GM19035 (cell line): ENCODE measurements at regions not wholly inside any gene's neighbourhood (a gene's known extent, or its start where the extent isn't known, plus 50 kb on each side); places are given as distances from the start of the nearest gene placed in this dataset.
A peak's percentile ranks its signal among the peaks of the same experiment; 100 is the strongest.

Experiments used
- ATAC-seq: cut with Tn5 transposase; IDR thresholded peaks from one replicate; pipeline ENCODE4 v1.9.1; 2021; ENCODE audit not compliant: unreplicated experiment

DNA sequence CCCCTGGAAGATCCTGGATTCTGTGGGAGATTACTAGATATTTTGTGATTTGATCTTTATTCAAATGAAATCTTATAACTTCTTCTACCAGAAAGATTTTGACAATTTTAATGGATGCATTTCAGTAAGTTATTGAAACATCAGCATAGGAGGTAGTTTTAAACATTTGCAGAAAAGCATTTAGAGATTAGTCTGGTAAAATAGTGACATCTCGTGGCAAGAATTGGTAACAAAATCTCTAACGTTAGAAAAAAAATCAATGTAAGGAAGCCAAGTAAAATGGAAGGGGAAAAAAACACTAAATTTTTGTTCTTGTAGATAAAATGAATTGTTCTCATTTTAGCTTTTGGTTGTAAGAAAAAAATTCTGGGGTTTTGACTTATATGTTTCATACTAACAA, 73.3 kb downstream of the TASL start:
- ATAC-seq: no peak

DNA sequence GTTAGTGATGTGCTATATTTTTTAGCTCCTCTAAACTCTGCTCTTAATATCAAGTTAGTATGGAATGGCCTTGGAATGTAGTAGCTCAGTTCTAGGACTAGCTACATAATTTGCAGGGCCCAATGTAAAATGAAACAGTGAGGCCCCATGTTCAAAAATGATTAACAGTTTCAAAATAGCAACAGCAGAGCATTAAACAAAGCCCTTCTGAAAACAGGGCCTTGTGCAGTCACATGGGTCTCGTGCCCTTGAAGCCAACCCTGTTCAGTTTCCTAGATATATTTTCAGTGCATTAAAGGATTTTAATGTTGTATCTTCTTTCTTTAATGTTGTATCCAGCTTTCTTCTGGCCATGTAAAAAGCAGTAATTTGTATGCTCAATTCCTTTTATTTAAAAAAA, 82.1 kb downstream of the TASL start:
- no peak for ATAC-seq

DNA sequence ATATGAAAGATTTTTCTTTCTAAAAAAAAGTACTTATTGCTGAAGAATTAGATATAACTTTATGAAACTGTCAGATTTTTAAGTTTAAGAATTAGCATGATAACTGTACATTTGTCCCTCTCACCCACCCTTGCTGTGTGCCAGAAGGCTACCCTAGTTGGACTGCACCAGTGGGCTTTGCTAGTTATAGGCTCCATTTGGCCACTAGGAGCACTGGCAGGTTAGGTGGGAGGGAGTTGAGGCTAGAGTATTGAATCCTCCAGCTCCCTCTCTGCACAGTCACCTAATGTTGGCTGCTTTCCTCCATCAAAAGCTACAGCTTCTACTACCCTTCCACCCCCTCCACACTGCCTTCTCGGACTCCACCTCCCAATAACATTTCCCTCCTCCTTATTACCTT, 84.2 kb downstream of the TASL start:
- ATAC-seq: no peak

DNA sequence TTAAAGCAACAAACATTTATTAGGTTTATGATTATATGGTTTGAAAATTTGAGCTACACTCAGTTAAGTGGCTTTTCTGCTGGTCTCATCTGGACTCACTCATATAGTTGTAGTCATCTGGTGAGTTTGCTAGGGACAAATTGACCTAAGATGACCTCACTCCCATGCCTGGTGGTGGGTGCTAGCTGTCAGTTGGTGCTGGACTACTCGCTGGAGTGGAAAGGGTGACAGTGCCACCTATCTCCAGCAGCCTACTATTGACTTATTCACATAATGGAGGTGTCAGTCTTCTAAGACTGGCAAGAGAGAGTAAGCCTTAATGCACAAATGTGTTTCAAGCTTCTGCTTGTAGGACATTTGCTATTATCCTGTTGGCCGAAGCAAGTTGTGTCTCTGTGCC, 88.2 kb downstream of the TASL start:
- no peak for ATAC-seq

DNA sequence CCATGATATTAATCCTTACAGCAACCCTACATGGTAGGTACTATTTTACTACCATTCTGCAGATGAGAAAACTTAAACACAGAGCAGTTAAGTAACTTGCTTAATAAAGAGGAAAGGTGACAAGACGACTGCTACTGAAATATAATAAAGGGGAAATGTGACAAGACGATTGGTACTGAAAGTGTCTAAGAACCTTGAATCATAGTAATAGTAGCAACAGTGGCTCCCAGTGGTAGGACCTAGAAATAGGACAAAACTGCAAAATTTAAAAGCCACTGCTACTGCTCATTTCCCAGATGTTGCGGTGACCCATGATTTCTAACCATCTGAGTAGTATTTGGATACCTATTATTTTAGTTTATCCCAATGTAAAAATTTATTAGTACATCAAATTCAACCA, 89.5 kb downstream of the TASL start:
- peak; percentile 82 for ATAC-seq

DNA sequence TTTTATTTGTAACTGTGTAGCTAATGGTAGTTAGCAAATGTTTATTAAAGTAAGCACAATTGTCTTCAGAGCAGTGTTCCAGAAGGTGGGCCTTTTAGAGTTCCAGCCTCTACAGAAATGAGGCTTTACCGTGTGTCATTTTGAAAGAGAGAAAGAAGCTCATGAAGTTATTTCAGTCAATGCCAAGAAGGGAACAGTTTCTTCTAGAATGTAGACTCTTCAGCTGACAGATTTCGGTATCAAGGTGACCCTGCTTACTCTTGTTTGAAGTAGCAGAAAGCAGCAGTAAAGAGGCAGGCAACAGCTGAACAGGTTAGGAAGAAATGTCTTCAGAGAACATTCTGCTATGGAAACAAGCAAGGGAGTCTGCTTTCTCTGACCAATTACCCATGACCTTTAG, 93.6 kb downstream of the TASL start:
- peak; percentile 56 for ATAC-seq

DNA sequence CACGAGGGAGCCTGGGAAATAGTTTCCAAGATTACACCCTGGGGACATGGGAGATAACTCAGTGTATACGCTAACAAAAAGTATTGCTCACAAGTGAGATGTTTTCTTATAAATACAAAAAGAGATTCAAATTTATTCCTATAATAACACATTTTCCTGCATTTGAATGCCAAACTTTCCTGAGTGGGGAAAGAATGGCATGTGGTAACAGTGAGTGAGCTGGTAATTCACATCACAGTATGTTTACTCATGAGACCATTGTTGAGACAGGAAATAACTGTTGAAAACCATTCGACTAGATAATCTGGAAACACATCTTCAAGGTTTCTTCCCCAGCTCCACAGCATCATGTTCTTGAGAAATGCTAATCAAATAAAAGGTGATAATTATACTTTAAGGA, 109.1 kb downstream of the TASL start:
- no peak for ATAC-seq
